Upper lobe of left lung (tissue), 4 donors: ENCODE measurements at regions not wholly inside any gene's neighbourhood (a gene's known extent, or its start where the extent isn't known, plus 50 kb on each side); places are given as distances from the start of the nearest gene placed in this dataset.

Experiments used
- POLR2AphosphoS5 ChIP-seq, 2 donors: sonication (generic); formaldehyde crosslinking; IDR thresholded peaks; one replicate each; pipeline ENCODE4 v1.5.1; 2017; ENCODE audit warnings: antibody characterized with exemption in 2 of 2
- TF ChIP-seq, protein P1 (sequence below), 6 experiments: fragments of 450-650 bp in 4 of 6; fragments of 200-600 bp in 2 of 6; sonication (generic) in 2 of 6; IDR thresholded peaks; one replicate each; pipeline ENCODE4 v1.5.1; 2016 to 2019; ENCODE audit warnings: antibody characterized with exemption in 6 of 6

DNA sequence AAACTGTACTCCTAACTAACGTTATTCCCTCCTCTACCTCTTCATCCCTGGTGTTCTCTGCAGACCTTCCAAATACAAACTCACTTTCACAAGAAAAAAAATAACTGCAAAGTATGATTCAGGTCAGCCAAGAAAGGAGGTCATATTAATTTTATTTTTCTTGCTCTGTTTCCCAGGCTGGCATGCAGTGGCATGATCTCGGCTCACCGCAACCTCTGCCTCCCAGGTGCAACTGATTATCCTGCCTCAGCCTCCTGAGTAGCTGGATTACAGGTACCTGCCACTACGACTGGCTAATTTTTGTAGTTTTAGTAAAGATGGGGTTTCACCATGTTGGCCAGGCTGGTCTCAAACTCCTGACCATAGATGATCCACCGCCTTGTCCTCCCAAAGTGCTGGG is 156.6 kb downstream of the CHIC2 start:
- TF ChIP-seq, protein P1, sequence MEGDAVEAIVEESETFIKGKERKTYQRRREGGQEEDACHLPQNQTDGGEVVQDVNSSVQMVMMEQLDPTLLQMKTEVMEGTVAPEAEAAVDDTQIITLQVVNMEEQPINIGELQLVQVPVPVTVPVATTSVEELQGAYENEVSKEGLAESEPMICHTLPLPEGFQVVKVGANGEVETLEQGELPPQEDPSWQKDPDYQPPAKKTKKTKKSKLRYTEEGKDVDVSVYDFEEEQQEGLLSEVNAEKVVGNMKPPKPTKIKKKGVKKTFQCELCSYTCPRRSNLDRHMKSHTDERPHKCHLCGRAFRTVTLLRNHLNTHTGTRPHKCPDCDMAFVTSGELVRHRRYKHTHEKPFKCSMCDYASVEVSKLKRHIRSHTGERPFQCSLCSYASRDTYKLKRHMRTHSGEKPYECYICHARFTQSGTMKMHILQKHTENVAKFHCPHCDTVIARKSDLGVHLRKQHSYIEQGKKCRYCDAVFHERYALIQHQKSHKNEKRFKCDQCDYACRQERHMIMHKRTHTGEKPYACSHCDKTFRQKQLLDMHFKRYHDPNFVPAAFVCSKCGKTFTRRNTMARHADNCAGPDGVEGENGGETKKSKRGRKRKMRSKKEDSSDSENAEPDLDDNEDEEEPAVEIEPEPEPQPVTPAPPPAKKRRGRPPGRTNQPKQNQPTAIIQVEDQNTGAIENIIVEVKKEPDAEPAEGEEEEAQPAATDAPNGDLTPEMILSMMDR (IDR thresholded peaks at IDR 0.05), result no peak
- TF ChIP-seq POLR2AphosphoS5 (IDR thresholded peaks at IDR 0.05), result no peak
